ENCODE measurements at regions not wholly inside any gene's neighbourhood (a gene's known extent, or its start where the extent isn't known, plus 50 kb on each side); places are given as distances from the start of the nearest gene placed in this dataset.

DNA sequence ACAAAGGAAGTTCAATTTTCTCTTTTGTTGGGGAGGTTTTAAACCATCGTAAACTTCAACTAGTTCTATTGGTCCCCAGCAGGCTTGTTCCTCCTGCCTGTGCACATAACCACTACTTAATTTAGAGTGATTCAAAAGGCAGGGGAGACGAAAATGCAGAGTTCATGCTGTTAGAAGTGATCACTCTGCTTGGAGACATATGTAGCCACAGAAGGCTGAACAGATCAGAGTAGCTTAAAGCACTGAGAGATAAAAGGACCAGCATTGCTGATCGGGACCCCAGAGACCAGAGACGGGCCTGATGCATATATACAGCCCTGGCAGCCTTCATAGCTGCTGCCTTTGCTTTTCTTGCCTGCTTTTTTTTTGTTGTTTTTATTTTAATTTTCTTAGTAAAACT, 662.0 kb upstream of the CPEB2 start:
- ChIA-PET POLR2A (ENCODE audit: unreplicated experiment) (no interaction called here), CTCF (no interaction called here)
- Histone ChIP-seq H3F3A (ENCODE audit: low read length, unreplicated experiment) (no peaks in the 10 kb centered on the region), H2AFZ (ENCODE audit: low read length) (no peak overlapping the region), H3K4me2 (ENCODE audit: low read length) (no peak overlapping the region), H3K27ac (ENCODE audit: low read length) (no peak overlapping the region), H3K9me2 (replicated peaks; ENCODE audit: low read length) (no peaks in the 10 kb centered on the region), H3K9me3 (ENCODE audit: low read length) (no peaks in the 10 kb centered on the region), H3K79me2 (ENCODE audit: low read length) (no peaks in the 10 kb centered on the region), H4K20me1 (ENCODE audit: low read length) (no peaks in the 10 kb centered on the region), H3K4me1 (ENCODE audit: insufficient read depth, low read length) (peaks cover 8% of the 10 kb centered on the region), H3K9ac (ENCODE audit: low read length) (no peak overlapping the region), H3K36me3 (ENCODE audit: low read depth, low read length) (no peaks in the 10 kb centered on the region), H3K4me3 (ENCODE audit: low read length) (no peak overlapping the region), H3K27me3 (ENCODE audit: low read length) (no peaks in the 10 kb centered on the region)
- intact Hi-C loops (cut with micrococcal nuclease), result no loop called here
- no peak for DNase-seq
- no peak for ATAC-seq
- TF ChIP-seq CTCF (conservative IDR thresholded peaks at IDR 0.05; ENCODE audit: low read depth, low read length) (no peak), EZH2phosphoT487 (IDR thresholded peaks at IDR 0.05; ENCODE audit: borderline replicate concordance, low read length) (no peak), EZH2 (IDR thresholded peaks at IDR 0.05; ENCODE audit: low read length, unreplicated experiment) (no peak)
- BruUV-seq (replicated peaks), result no TSS peak

DNA sequence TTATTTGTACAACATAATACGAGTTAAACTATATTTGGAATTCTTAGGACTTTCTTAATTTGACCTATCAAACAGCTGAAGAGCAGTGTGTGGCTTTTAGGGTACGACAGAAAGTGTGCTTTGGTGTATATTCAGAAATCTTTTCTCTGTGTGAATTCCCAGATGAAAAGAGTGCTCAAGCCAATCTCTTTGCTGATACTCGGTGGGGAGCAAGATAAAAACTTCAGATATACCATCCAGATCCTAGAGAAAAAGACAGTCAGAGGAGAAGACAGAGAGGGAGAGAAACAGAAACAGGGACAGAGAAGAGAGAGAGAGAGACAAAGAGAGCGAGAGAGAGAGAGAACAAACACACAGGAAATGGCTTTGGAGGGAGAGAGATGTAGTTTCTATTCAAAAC, 658.3 kb upstream of the CPEB2 start:
- no peak overlapping the region for H2AFZ ChIP-seq (ENCODE audit: low read length)
- H3K27me3 ChIP-seq (ENCODE audit: low read length), result no peaks in the 10 kb centered on the region
- no peaks in the 10 kb centered on the region for H3K9me2 ChIP-seq (replicated peaks; ENCODE audit: low read length)
- no peaks in the 10 kb centered on the region for H3K79me2 ChIP-seq (ENCODE audit: low read length)
- CTCF ChIA-PET, result no interaction called here
- DNase-seq (no peak), ATAC-seq (no peak)
- H3K9me3 ChIP-seq (ENCODE audit: low read length), result no peaks in the 10 kb centered on the region
- H3K27ac ChIP-seq (ENCODE audit: low read length), result no peak overlapping the region
- TF ChIP-seq EZH2 (IDR thresholded peaks at IDR 0.05; ENCODE audit: low read length, unreplicated experiment) (no peak), EZH2phosphoT487 (IDR thresholded peaks at IDR 0.05; ENCODE audit: borderline replicate concordance, low read length) (no peak), CTCF (conservative IDR thresholded peaks at IDR 0.05; ENCODE audit: low read depth, low read length) (no peak)
- H3F3A ChIP-seq (ENCODE audit: low read length, unreplicated experiment), result no peaks in the 10 kb centered on the region
- H3K9ac ChIP-seq (ENCODE audit: low read length), result no peak overlapping the region
- intact Hi-C loops (cut with micrococcal nuclease), result no loop called here
- BruUV-seq (replicated peaks), result no TSS peak
- H3K36me3 ChIP-seq (ENCODE audit: low read depth, low read length), result no peaks in the 10 kb centered on the region
- H4K20me1 ChIP-seq (ENCODE audit: low read length), result no peaks in the 10 kb centered on the region
- no peak overlapping the region for H3K4me3 ChIP-seq (ENCODE audit: low read length)
- POLR2A ChIA-PET (ENCODE audit: unreplicated experiment), result no interaction called here
- H3K4me1 ChIP-seq (ENCODE audit: insufficient read depth, low read length), result 0 out of 2 replicates have a peak, but pooled peaks cover 7% of the 10 kb centered on the region
- no peak overlapping the region for H3K4me2 ChIP-seq (ENCODE audit: low read length)

DNA sequence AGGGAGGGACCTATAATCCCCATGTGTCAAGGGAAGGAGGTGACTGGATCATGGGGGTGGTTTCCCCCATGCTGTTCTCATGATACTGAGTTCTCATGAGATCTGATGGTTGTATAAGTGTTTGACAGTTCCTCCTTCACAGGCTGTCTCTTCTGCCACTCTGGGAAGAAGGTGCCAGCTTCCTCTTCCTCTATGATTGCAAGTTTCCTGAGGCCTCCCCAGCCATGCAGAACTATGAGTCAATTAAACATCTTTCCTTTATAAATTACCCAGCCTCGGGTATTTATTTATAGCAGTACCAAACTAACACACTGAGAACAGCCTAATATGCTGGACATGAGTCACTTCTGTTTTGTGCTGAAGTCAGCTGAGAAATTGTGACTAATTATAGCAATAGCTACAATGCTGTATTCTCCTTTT, 656.9 kb upstream of the CPEB2 start:
- intact Hi-C loops (cut with micrococcal nuclease), result no loop called here
- Histone ChIP-seq H3K36me3 (ENCODE audit: low read depth, low read length) (no peaks in the 10 kb centered on the region), H3K9ac (ENCODE audit: low read length) (no peak overlapping the region), H3F3A (ENCODE audit: low read length, unreplicated experiment) (no peaks in the 10 kb centered on the region), H3K4me1 (ENCODE audit: insufficient read depth, low read length) (0 out of 2 replicates have a peak, but pooled peaks cover 7% of the 10 kb centered on the region), H3K9me3 (ENCODE audit: low read length) (no peaks in the 10 kb centered on the region), H3K27ac (ENCODE audit: low read length) (no peak overlapping the region), H3K27me3 (ENCODE audit: low read length) (no peaks in the 10 kb centered on the region), H3K4me2 (ENCODE audit: low read length) (no peak overlapping the region), H3K9me2 (replicated peaks; ENCODE audit: low read length) (no peaks in the 10 kb centered on the region), H3K79me2 (ENCODE audit: low read length) (no peaks in the 10 kb centered on the region), H2AFZ (ENCODE audit: low read length) (no peak overlapping the region), H4K20me1 (ENCODE audit: low read length) (no peaks in the 10 kb centered on the region), H3K4me3 (ENCODE audit: low read length) (no peak overlapping the region)
- TF ChIP-seq CTCF (conservative IDR thresholded peaks at IDR 0.05; ENCODE audit: low read depth, low read length), result no peak
- TF ChIP-seq EZH2 (IDR thresholded peaks at IDR 0.05; ENCODE audit: low read length, unreplicated experiment), result no peak
- no peak for TF ChIP-seq EZH2phosphoT487 (IDR thresholded peaks at IDR 0.05; ENCODE audit: borderline replicate concordance, low read length)
- DNase-seq (peak; percentile 41), ATAC-seq (peak; percentile 45; the same call in 1 of the 2 replicates)
- ChIA-PET CTCF (no interaction called here), POLR2A (ENCODE audit: unreplicated experiment) (no interaction called here)
- no TSS peak for BruUV-seq (replicated peaks)
